MG63 (cell line): ENCODE measurements at regions not wholly inside any gene's neighbourhood (a gene's known extent, or its start where the extent isn't known, plus 50 kb on each side); places are given as distances from the start of the nearest gene placed in this dataset.
"Not testable (repeated sequence)": the region's sequence is repeated elsewhere in the genome, so short reads cannot be mapped to it uniquely, and the experiment has no call there.

Source experiments
- DNase-seq: peaks from one replicate; pipeline ENCODE4 v3.0.0-alpha.2; 2020
- H3K27me3 ChIP-seq: fragments of 250-450 bp; sonication (Bioruptor Pico); 2 replicates; pipeline ENCODE4 v1.5.1; 2020; ENCODE audit warnings: mild to moderate bottlenecking, moderate library complexity
- H3K36me3 ChIP-seq: fragments of 250-450 bp; sonication (Bioruptor Pico); 2 replicates; pipeline ENCODE4 v1.5.1; 2020; ENCODE audit warnings: mild to moderate bottlenecking, moderate library complexity
- H3K4me3 ChIP-seq: fragments of 250-450 bp; sonication (Bioruptor Pico); 2 replicates; pipeline ENCODE4 v1.5.1; 2020; ENCODE audit warnings: mild to moderate bottlenecking, moderate library complexity
- H3K9me3 ChIP-seq: fragments of 250-450 bp; sonication (Bioruptor Pico); 2 replicates; pipeline ENCODE4 v1.5.1; 2020; ENCODE audit warnings: mild to moderate bottlenecking, moderate library complexity

GRCh38 chr5:167268337-167268736, 1023.1 kb upstream of the WWC1 start:
- DNase-seq, result no peak
- Histone ChIP-seq H3K4me3 (no peak overlapping the region), H3K36me3 (no peaks in the 10 kb centered on the region), H3K27me3 (peaks cover 4% of the 10 kb centered on the region; the same call in 1 of the 2 replicates), H3K9me3 (no peaks in the 10 kb centered on the region)

- no peak for DNase-seq
- Histone ChIP-seq H3K4me3 (no peak overlapping the region), H3K36me3 (no peaks in the 10 kb centered on the region), H3K9me3 (no peaks in the 10 kb centered on the region), H3K27me3 (peaks cover 4% of the 10 kb centered on the region; the same call in 1 of the 2 replicates)
Measured at GRCh38 chr5:167269146-167269545, 1022.3 kb upstream of the WWC1 start.

DNA sequence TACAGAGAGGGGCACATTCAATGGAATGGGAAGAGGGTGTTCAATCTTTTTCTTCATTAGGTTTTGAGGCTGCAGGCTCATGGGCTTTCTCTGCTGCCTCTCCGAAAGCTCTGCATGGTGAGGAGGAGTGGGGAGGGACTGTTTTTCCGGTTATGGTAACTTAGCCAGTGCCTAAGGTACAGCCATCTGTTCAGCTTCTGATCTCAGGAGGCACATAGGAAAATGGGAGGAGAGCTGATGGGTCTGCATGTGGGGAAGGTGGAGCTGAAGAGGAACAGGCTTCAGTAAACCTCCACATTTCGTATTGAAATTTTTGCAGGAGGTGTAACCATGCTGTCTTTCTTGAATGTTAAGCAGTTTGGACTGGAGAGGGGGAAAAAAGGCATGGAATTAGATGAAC, 1020.4 kb upstream of the WWC1 start:
- Histone ChIP-seq H3K9me3 (no peaks in the 10 kb centered on the region), H3K27me3 (peaks cover 7% of the 10 kb centered on the region; the same call in 1 of the 2 replicates), H3K4me3 (no peak overlapping the region), H3K36me3 (no peaks in the 10 kb centered on the region)
- no peak for DNase-seq

- H3K27me3 ChIP-seq, result peaks cover 3% of the 10 kb centered on the region; the same call in 1 of the 2 replicates
- no peaks in the 10 kb centered on the region for H3K9me3 ChIP-seq
- H3K36me3 ChIP-seq, result no peaks in the 10 kb centered on the region
- H3K4me3 ChIP-seq, result no peak overlapping the region
- DNase-seq, result no peak
Measured at GRCh38 chr5:167271511-167271910, 1019.9 kb upstream of the WWC1 start.

DNA sequence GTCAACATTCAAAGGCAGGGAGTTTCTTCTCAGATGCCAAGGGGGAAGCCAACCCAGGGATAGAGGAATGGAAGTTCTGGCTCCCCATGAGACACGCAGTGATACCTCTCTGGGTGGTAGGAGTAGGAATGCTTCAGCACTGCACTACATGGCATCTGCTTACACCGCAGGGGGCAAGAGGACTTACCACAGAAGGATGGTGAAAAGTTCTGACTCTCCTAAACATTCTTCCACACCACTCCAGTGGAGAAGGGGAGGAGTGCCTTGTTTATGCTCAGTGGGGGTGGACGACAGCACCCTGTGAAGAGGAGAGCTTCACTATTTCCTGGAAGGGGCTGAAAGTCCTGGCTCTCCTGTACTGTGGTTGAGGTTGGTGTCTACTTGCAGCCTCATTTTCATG, 1011.3 kb upstream of the WWC1 start:
- Histone ChIP-seq H3K36me3 (no peaks in the 10 kb centered on the region), H3K4me3 (no peak overlapping the region), H3K27me3 (peaks cover 12% of the 10 kb centered on the region; the same call in 1 of the 2 replicates), H3K9me3 (no peaks in the 10 kb centered on the region)
- no peak for DNase-seq

GRCh38 chr5:167281925-167282324, 1009.5 kb upstream of the WWC1 start:
- Histone ChIP-seq H3K4me3 (no peak overlapping the region), H3K36me3 (no peaks in the 10 kb centered on the region), H3K27me3 (peaks cover 9% of the 10 kb centered on the region; the same call in 1 of the 2 replicates), H3K9me3 (no peaks in the 10 kb centered on the region)
- no peak for DNase-seq

DNA sequence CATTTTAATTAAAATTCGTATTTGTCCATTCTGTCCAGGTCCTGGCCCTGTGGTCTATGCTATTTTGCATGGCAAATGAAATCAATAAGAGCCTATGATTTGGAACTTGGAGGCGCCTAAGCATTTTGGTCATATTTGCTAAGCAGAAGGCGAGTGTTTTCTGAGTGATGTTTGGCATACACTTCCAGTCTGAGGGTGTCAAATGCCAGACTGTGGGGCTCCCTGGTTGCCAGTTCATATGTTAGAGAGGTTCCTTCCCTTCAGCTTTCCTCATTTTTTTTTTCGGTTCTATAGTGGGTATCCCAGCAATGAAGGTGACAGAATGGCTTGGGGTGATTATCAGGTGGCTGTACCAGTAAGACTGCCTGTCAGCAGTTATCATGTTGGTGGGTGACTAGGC, 1007.8 kb upstream of the WWC1 start:
- DNase-seq, result no peak
- H3K27me3 ChIP-seq, result peaks cover 6% of the 10 kb centered on the region; the same call in 1 of the 2 replicates
- no peaks in the 10 kb centered on the region for H3K9me3 ChIP-seq
- H3K4me3 ChIP-seq, result no peak overlapping the region
- no peaks in the 10 kb centered on the region for H3K36me3 ChIP-seq

- no peak for DNase-seq
- Histone ChIP-seq H3K9me3 (no peaks in the 10 kb centered on the region), H3K4me3 (no peak overlapping the region)
Measured at GRCh38 chr5:167284222-167284890, 1007.1 kb upstream of the WWC1 start.

DNA sequence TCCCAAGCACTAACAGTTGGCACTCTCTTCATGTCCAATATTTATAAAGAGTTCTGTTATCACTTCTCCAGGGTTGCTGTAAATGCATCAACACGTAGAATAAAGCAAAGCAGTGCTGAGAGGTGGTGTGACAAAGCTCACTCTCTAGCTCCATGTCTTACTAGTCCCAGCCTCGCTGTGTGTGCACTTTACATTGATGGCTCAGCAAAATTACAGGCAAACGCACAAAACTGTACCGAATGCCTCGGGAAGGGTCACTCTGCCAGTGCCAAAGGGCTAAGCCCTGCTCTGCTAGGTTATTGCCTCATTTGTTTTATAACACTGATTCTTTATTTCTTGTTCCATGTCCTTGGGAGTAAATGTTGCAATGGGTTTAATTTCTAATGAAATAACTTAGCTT, 1005.9 kb upstream of the WWC1 start:
- Histone ChIP-seq H3K36me3 (no peaks in the 10 kb centered on the region), H3K9me3 (no peaks in the 10 kb centered on the region), H3K4me3 (no peak overlapping the region), H3K27me3 (no peaks in the 10 kb centered on the region)
- no peak for DNase-seq

More at GRCh38 chr5:167284222-167284890, 1007.1 kb upstream of the WWC1 start:
- H3K27me3 ChIP-seq, result peaks cover 3% of the 10 kb centered on the region; the same call in 1 of the 2 replicates
- no peaks in the 10 kb centered on the region for H3K36me3 ChIP-seq

DNA sequence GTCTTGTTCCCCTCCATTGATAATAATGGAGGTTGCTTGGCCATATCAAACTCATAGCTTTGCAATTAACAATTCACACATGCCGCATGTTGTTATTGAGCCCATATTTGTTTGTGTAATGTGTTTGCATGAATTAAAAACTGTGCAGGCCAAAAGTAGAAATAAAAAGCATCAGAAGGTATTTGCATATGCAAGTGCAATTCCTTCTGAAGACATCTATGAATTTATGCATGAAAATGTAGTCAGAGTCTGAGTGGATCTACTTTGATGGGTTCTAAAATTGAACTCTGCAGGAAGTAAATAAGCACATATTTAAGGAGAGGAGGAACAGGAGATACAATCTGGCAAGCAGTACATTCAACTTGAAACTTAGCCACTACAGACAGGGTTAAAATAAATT, 1004.6 kb upstream of the WWC1 start:
- Histone ChIP-seq H3K27me3 (no peaks in the 10 kb centered on the region), H3K36me3 (no peaks in the 10 kb centered on the region), H3K9me3 (no peaks in the 10 kb centered on the region), H3K4me3 (no peak overlapping the region)
- no peak for DNase-seq

DNA sequence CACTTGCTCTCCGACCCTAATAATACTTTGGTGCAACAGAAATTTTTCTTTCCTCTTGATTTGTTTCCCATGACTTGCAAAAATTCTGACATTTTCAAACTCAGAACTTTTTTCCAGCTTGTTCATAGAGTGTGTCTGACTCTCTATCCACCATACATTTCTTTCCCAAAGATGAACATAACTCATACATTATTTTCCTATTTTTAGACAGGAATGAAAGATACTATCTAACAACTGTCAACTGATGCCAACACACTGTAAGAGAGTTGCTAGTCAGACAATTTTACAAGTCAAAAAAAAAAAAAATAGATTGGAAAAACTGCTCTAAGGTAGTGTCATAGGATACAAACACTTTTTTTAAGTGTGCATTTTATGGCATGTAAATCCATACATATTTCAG, 1001.0 kb upstream of the WWC1 start:
- Histone ChIP-seq H3K9me3 (no peaks in the 10 kb centered on the region), H3K36me3 (no peaks in the 10 kb centered on the region), H3K4me3 (no peak overlapping the region), H3K27me3 (no peaks in the 10 kb centered on the region)
- DNase-seq, result no peak

- peak; percentile 74 for DNase-seq
- Histone ChIP-seq H3K4me3 (no peak overlapping the region), H3K36me3 (no peaks in the 10 kb centered on the region), H3K27me3 (no peaks in the 10 kb centered on the region), H3K9me3 (no peaks in the 10 kb centered on the region)
Measured at GRCh38 chr5:167294882-167295680, 996.4 kb upstream of the WWC1 start.

GRCh38 chr5:167295681-167296005, 995.8 kb upstream of the WWC1 start:
- Histone ChIP-seq H3K4me3 (no peak overlapping the region), H3K27me3 (no peaks in the 10 kb centered on the region), H3K9me3 (no peaks in the 10 kb centered on the region), H3K36me3 (no peaks in the 10 kb centered on the region)
- DNase-seq, result no peak

GRCh38 chr5:167296066-167296465, 995.4 kb upstream of the WWC1 start:
- no peaks in the 10 kb centered on the region for H3K27me3 ChIP-seq
- no peak overlapping the region for H3K4me3 ChIP-seq
- no peaks in the 10 kb centered on the region for H3K36me3 ChIP-seq
- H3K9me3 ChIP-seq, result no peaks in the 10 kb centered on the region
- no peak for DNase-seq

- Histone ChIP-seq H3K36me3 (no peaks in the 10 kb centered on the region), H3K27me3 (no peaks in the 10 kb centered on the region), H3K4me3 (no peak overlapping the region), H3K9me3 (no peaks in the 10 kb centered on the region)
- DNase-seq, result no peak
Measured at GRCh38 chr5:167296661-167297060, 994.8 kb upstream of the WWC1 start.

GRCh38 chr5:167299861-167300260, 991.6 kb upstream of the WWC1 start:
- not testable (repeated sequence) for H3K9me3 ChIP-seq, H3K36me3 ChIP-seq, DNase-seq, H3K4me3 ChIP-seq, H3K27me3 ChIP-seq

DNA sequence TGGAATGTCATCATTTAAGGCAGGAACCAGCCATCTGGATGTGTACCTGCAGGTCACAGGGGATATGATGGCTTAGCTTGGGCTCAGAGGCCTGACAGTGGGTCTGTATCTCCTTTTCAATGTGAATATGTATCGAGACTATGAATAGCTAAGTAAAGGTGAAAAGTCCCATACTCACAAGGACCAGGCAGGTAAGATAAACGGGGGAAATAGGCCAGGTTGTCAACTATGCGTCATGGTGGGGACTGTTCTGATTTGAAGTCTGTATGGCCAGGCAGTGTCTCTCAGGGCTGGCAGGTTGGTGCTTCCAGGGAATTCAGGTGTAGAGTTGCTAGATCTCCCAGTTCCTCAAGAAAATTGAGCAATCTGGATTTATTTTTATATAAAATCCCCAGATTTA, 987.9 kb upstream of the WWC1 start:
- no peak overlapping the region for H3K4me3 ChIP-seq
- no peaks in the 10 kb centered on the region for H3K9me3 ChIP-seq
- H3K36me3 ChIP-seq, result no peaks in the 10 kb centered on the region
- peaks cover 8% of the 10 kb centered on the region for H3K27me3 ChIP-seq
- no peak for DNase-seq
